NCI-H2196 (cell line): ENCODE measurements at regions not wholly inside any gene's neighbourhood (a gene's known extent, or its start where the extent isn't known, plus 50 kb on each side); places are given as distances from the start of the nearest gene placed in this dataset.

Experiments
- DNase-seq: peaks from one replicate; lab custom pipeline; 2025; ENCODE audit not compliant: unreplicated experiment; lab: John Stamatoyannopoulos, UW

DNA sequence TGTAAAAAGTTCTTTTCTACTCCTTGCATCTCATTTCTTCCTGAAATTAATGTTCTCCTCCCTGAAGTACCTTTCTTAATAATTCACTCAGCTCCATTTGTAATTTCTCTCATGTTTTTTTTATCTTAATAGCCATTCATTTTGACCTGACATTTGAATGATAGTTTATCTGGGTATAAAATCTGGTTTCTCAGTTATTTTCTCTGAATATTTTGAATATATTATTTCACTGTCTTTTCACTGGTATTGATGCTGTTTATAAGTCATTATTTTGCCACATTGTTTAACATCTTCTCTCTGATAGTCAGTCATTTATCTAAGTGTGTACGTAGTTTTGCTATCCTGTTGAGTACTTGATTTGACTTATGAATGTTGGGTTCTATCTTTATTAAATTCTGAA lies 68.8 kb upstream of the ARHGAP18 start:
- no peak for DNase-seq

DNA sequence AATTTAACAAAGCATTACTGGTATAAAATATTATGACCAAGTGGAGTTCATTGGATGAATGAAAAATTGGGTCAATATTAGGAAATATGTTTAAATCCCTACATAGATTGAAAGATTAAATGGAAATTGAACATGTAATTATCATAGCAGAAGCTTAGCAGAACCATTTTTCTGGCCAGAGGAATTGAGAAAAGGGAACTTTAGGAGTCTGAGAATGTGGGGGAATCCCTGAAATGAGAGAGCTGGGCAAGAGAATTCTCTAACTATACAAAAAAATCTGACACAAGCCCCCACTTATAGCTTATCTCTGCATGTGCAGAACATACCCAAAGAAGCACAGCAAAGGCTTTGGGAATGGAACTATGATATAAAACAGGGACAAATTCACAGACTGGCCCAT lies 67.4 kb upstream of the ARHGAP18 start:
- no peak for DNase-seq

DNA sequence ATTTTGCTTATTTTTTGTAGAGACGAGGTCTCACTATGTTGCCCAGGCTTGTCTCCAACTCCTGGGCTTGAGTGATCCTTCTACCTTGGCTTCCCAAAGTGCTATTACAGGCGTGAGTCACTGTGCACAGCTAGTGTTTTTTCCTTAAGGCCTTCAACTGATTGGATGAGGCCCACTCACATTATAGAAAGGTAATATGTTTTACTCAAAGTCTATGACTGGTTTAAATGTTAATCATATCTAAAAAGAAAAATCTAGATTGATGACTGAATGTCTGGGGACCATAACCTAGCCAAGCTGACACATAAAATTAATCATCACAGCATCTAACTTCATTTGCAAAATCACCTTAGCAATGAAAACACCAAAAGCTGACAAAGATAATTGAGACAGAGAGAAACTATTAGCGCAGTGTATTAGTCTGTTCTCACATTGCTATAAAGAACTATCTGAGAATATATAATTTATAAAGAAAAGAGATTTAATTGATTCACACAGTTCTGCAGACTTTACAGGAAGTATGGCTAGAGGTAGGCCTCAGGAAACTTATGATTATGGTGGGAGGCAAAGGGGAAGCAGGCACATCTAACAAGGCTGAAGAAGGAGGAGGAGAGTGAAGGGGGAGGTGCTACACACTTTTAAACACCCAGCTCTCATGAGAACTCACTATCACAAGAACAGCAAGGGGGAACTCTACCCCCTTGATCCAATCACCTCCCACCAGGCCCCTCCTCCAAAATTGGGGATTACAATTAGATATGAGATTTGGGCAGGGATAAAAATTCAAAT lies 66.8 kb upstream of the ARHGAP18 start:
- no peak for DNase-seq

DNA sequence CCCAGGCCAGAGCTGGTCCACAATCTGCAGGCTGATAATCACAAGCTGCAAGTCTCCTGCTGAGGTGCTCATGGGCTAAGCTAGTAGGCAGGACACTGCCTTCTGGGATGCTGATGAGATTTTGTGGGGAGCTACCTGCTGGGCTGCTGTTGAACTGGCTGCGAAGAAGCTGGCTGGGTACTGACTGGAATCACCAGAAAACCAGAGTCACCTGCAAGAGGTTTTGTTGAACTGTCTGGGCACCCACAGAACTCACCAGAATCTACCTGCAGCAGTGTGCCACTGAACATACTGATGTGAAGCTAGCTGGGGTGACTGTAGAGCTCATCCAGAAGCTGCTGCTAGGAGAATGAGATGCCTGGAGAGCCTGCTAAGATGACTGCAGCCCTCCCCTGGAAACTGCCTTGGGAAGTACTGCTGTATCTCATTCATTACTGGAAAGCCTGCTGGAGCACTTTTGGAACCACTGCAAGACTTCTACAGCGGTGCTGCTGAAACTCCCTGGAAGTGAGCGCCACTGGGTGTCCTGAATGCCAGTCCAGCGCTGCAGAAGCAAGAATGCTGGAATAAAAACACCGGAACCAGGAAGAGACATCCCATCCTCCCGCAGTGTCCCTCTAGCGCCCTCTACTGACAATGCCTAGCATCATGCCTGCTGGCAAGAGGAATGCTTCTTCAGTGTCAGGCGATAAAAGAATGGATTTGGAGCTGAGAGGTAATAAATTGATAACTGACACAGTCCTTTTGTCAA lies 64.9 kb upstream of the ARHGAP18 start:
- DNase-seq: peak; percentile 19

DNA sequence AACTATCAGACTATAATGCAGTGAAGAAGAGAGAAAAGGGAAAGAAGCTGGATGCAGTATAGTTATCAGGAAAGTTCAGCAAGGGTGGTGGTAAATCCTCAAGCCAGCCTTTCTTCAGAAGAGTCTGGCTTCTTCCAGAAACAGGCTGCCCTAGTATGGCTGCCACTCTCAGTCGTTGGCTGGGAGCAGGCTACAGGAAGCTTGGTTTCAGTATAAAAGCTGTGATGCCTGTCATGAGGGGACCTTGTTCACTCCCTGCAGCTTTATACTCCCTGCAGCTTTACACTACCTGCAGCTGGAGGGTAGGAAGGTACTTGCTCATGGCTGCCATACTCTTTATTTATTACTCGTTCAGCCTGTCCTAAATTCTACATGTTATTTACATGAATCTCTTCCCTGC lies 63.3 kb upstream of the ARHGAP18 start:
- DNase-seq: no peak

DNA sequence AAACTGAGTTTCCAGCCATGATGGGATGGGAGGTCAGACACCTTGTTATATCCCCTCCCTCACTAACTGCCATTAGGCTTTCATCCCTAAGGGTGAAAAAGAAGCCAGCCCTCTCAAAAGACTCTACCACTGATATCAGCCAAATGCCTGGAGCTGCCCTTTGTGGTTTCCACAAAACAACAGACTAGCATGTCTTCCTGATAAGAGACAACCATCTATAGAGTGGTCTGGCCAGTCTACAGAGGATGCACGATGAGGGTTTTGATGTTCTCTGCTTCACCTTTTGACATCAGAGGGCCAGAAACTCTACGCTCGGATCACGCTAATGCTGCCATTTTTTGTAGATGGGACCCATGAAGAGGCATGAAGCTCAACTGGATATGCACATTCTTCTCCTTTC lies 61.7 kb upstream of the ARHGAP18 start:
- no peak for DNase-seq

DNA sequence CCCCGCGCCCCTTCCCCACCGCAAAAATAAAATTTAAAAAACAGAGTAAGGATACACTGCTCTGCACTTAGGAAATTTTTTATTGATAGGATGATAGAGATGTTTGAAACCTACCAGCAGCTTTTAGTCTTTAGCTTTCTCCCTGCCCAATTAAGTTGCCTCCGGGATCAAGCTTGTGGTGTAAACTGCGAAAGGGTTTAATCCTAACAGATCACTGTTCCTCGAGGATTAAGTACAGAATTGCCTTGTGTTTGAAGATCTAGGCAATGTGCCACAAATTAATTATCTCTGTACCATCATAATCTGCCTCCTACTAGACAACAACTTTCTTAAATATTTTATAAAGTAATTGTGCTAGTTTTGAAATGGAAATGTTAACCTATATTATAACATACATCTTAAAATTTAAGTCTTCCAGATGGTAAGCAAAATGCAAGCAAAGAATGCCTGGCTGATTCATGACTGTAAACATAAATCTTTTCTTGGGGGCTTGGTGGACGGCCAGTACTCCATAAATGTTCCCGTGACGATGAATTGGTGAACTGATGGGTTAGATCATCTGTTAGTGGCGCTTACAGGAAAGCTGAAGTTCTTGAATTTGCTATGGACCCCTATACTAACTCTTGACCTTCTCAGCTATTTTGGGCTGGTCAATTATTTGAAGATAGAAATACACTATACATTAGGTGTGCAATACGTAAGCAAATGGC lies 58.0 kb upstream of the ARHGAP18 start:
- no peak for DNase-seq

DNA sequence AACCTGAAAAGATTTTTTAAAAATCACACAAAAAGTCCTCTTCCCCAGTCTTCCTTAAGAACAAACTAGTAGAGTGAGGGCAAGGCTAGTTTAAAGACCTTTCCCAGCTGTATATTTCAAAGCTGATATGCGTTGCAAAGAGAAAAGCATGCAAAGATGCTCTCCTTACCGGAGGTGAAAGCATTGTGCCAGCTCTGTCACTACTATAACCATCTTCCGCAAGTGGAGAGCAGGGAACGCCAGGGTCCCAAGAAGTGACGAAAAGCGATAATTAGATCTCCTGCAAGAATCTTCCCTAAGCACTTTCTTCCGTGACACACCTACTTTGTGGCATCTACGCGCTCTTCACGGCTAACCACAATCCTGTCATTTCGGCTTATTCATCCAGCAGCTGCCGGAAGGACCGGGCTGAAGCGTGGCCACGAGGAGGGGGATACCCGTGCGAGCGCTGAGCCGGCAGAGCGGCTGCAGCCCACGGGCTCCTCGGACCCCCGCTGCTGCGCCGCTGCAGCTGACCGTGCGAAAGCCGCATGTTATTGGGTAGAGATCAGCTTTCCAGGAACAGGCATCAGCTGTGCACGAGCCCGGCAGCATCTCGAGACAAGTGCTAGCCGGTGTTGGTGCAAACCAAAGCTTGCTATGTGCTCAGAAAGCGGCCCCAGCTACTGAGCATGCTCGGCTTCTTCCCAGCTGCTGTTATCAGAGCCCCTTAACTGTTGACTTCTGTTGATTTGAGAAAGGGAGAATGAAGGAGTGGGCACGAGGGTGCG lies 57.2 kb upstream of the ARHGAP18 start:
- DNase-seq: no peak

DNA sequence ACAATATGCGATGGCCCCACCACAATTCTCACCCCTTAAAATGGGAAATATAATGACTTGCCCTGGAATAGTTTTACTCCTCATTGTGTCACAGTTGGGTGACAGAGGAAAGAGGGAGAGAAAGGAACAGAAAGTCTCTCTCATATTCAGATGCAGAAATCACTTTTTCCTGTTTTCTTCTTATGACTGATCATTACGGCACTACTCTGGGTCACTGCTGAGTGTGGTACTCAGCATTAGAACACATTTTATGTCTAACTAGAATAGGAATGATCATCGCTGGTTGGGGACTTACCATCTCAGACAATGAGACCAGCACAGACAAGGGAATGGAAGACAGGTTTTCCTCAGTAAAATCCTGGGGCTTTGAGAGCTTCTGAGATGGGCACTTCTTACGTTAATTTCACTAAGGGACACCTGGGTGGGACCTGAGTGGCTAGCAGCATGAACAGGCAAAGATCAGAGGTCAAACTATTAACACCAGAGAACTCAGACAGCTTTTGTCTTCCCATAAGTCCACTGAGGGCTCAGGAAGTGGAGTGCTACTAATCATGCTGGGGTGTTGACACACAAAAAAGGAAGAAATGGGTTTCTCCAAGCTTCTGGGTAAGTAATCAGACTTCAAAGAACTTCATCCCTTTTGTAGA lies 54.9 kb upstream of the ARHGAP18 start:
- DNase-seq: no peak

DNA sequence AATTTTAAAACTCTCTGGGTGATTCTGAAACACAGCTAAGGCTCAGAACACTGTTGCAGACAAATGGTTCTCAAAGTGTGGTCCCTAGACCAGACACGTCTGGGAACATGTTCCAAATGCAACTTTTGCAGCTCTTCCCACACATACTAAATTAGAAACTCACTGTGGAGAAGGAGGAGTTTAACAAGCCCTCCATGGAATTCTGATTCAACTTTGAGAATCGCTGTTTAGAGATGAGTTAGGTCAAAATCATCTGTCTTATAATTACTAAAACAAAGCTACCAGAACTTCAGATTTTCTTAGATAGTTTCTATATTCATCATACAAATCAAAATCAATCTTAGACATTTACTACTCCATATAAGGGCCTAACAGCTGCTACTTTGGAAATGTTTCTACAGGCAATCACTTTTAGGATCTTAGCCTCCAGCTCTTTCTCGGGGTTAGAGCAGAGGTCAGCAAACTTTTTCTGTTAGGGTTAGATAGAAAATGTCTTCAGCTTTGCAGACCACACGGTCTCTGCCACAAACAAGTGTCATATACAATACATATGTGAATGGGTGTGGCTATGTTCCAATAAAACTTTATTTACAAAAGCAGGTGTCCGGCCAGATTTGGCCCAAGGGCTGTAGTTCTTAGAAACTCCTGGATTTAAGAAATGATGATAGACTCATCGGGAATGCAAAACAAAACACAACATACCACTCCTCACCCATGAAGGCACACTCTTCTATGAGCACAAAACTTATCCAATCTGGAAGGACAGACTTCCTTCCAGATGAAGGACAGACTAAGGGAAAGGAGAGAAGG lies 50.0 kb upstream of the ARHGAP18 start:
- no peak for DNase-seq
